Activated B cell treated with CpG ODN at 0.5 μM for 24 hours (primary cell): ENCODE measurements at regions not wholly inside any gene's neighbourhood (a gene's known extent, or its start where the extent isn't known, plus 50 kb on each side); places are given as distances from the start of the nearest gene placed in this dataset.

ENCODE experiments used
- ATAC-seq: fragments of 200-7000 bp; cut with Tn5 transposase; one replicate; pipeline ENCODE4 v1.10.0; 2021; ENCODE audit warnings: low read depth, mild to moderate bottlenecking, moderate library complexity
- CTCF ChIA-PET: fragments of 350-600 bp; sonication (Branson Sonifier 250); formaldehyde crosslinking; loops from one replicate; lab custom pipeline; 2021; ENCODE audit warnings: antibody characterized with exemption; lab: Charles Lee
- POLR2A ChIA-PET: fragments of 350-600 bp; sonication (Branson Sonifier 250); formaldehyde crosslinking; loops from one replicate; lab custom pipeline; 2021; ENCODE audit warnings: antibody characterized with exemption; lab: Charles Lee
- DNase-seq: peaks from one replicate; pipeline ENCODE4 v3.0.0; 2022
- H3K27ac Mint-ChIP-seq: one replicate; pipeline ENCODE4 v1.8.0; 2020; ENCODE audit warnings: mixed read lengths
- H3K27me3 Mint-ChIP-seq: one replicate; pipeline ENCODE4 v1.8.0; 2021; ENCODE audit warnings: mixed read lengths
- H3K36me3 Mint-ChIP-seq: one replicate; pipeline ENCODE4 v1.8.0; 2021; ENCODE audit warnings: low read depth, mixed read lengths
- H3K4me1 Mint-ChIP-seq: one replicate; pipeline ENCODE4 v1.8.0; 2021; ENCODE audit warnings: mixed read lengths
- H3K4me3 Mint-ChIP-seq: one replicate; pipeline ENCODE4 v1.8.0; 2020; ENCODE audit warnings: mild to moderate bottlenecking, mixed read lengths
- H3K9me3 Mint-ChIP-seq: one replicate; pipeline ENCODE4 v1.8.0; 2020; ENCODE audit warnings: mixed read lengths
- intact Hi-C: fragments of 100-400 bp; cut with micrococcal nuclease; formaldehyde crosslinking; loops from one replicate; pipeline ENCODE4 v1.15.1; 2024
- TF ChIP-seq, protein P1 (sequence below): fragments of 200-600 bp; IDR thresholded peaks from one replicate; pipeline ENCODE4 v1.8.0; 2022; ENCODE audit warnings: antibody characterized with exemption, mild to moderate bottlenecking

- no peaks in the 10 kb centered on the region for H3K4me1 Mint-ChIP-seq
- TF ChIP-seq, protein P1, sequence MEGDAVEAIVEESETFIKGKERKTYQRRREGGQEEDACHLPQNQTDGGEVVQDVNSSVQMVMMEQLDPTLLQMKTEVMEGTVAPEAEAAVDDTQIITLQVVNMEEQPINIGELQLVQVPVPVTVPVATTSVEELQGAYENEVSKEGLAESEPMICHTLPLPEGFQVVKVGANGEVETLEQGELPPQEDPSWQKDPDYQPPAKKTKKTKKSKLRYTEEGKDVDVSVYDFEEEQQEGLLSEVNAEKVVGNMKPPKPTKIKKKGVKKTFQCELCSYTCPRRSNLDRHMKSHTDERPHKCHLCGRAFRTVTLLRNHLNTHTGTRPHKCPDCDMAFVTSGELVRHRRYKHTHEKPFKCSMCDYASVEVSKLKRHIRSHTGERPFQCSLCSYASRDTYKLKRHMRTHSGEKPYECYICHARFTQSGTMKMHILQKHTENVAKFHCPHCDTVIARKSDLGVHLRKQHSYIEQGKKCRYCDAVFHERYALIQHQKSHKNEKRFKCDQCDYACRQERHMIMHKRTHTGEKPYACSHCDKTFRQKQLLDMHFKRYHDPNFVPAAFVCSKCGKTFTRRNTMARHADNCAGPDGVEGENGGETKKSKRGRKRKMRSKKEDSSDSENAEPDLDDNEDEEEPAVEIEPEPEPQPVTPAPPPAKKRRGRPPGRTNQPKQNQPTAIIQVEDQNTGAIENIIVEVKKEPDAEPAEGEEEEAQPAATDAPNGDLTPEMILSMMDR: no peak
- H3K4me3 Mint-ChIP-seq: no peak overlapping the region
- ATAC-seq: no peak
- no peaks in the 10 kb centered on the region for H3K27me3 Mint-ChIP-seq
- POLR2A ChIA-PET: no interaction called here
- no peaks in the 10 kb centered on the region for H3K36me3 Mint-ChIP-seq
- DNase-seq: no peak
- no peaks in the 10 kb centered on the region for H3K9me3 Mint-ChIP-seq
- CTCF ChIA-PET: no interaction called here
- intact Hi-C loops: no loop called here
- no peak overlapping the region for H3K27ac Mint-ChIP-seq
Measured at GRCh38 chr3:22141769-22142168, 390.8 kb upstream of the ZNF385D start.

DNA sequence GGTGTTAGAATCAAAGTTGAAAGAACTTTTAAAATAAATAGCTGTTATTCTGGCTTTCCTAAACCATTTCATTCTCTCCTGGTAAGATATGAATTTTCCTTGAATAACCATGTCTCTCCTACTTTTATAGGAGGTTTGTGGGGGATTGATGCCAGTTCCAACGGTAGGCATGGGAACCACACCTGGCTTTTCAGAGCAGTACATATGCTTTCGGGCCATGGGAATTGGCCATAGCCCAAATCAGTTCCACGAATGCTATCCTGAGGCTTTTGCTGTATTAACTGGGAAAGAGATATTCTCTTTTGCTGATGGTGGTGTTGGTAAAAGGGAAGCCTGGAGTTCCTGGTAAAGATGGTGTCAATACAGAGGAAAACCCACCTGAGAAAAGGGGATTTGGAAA lies 396.2 kb upstream of the ZNF385D start:
- intact Hi-C loops: no loop called here
- H3K36me3 Mint-ChIP-seq: no peaks in the 10 kb centered on the region
- H3K27me3 Mint-ChIP-seq: no peaks in the 10 kb centered on the region
- DNase-seq: no peak
- no peak for ATAC-seq
- no peaks in the 10 kb centered on the region for H3K9me3 Mint-ChIP-seq
- no peak overlapping the region for H3K27ac Mint-ChIP-seq
- CTCF ChIA-PET: no interaction called here
- POLR2A ChIA-PET: no interaction called here
- no peak overlapping the region for H3K4me3 Mint-ChIP-seq
- H3K4me1 Mint-ChIP-seq: no peaks in the 10 kb centered on the region
- TF ChIP-seq, protein P1: no peak

GRCh38 chr3:22156868-22157267 lies 405.9 kb upstream of the ZNF385D start:
- POLR2A ChIA-PET: no interaction called here
- H3K36me3 Mint-ChIP-seq: no peaks in the 10 kb centered on the region
- no peaks in the 10 kb centered on the region for H3K27me3 Mint-ChIP-seq
- H3K4me3 Mint-ChIP-seq: no peak overlapping the region
- H3K27ac Mint-ChIP-seq: no peak overlapping the region
- CTCF ChIA-PET: no interaction called here
- TF ChIP-seq, protein P1: no peak
- DNase-seq: no peak
- no peak for ATAC-seq
- intact Hi-C loops: no loop called here
- H3K9me3 Mint-ChIP-seq: no peaks in the 10 kb centered on the region
- H3K4me1 Mint-ChIP-seq: no peaks in the 10 kb centered on the region

GRCh38 chr3:22157848-22158247 lies 406.8 kb upstream of the ZNF385D start:
- Mint-ChIP-seq H3K36me3 (no peaks in the 10 kb centered on the region), H3K4me1 (no peaks in the 10 kb centered on the region), H3K27me3 (no peaks in the 10 kb centered on the region), H3K4me3 (no peak overlapping the region), H3K9me3 (no peaks in the 10 kb centered on the region), H3K27ac (no peak overlapping the region)
- DNase-seq (no peak), ATAC-seq (no peak)
- TF ChIP-seq, protein P1: no peak
- POLR2A ChIA-PET: no interaction called here
- CTCF ChIA-PET: no interaction called here
- intact Hi-C loops: no loop called here

- Mint-ChIP-seq H3K9me3 (no peaks in the 10 kb centered on the region), H3K36me3 (no peaks in the 10 kb centered on the region), H3K27ac (no peak overlapping the region), H3K4me3 (no peak overlapping the region), H3K4me1 (no peaks in the 10 kb centered on the region), H3K27me3 (no peaks in the 10 kb centered on the region)
- ChIA-PET POLR2A (no interaction called here), CTCF (no interaction called here)
- DNase-seq (no peak), ATAC-seq (no peak)
- intact Hi-C loops: no loop called here
- TF ChIP-seq, protein P1: no peak
Measured at GRCh38 chr3:22159004-22159695, 408.1 kb upstream of the ZNF385D start.
